SK-N-SH (cell line): ENCODE measurements at regions not wholly inside any gene's neighbourhood (a gene's known extent, or its start where the extent isn't known, plus 50 kb on each side); places are given as distances from the start of the nearest gene placed in this dataset.

ENCODE experiments used
- CTCF ChIP-seq: fragments of 200-600 bp; sonication (generic); IDR thresholded peaks from 2 replicates; pipeline ENCODE4 v1.6.1; 2017; ENCODE audit warnings: antibody characterized with exemption, mild to moderate bottlenecking, moderate library complexity
- EP300 ChIP-seq, 2 experiments: IDR thresholded peaks; 2 replicates each; pipeline versions ENCODE4 v1.4.0 to v1.6.1; 2012; ENCODE audit warnings: borderline replicate concordance in 1 of 2, low read depth in 1 of 2, low read length in 1 of 2
- MEF2A ChIP-seq: IDR thresholded peaks from 2 replicates; pipeline ENCODE4 v1.4.0; 2012; ENCODE audit warnings: low read depth, borderline replicate concordance
- SMC3 ChIP-seq: IDR thresholded peaks from 2 replicates; pipeline ENCODE4 v1.6.1; 2012; ENCODE audit warnings: low read depth, low read length, improper control_type of control experiment
- YY1 ChIP-seq: IDR thresholded peaks from 2 replicates; pipeline ENCODE4 v1.4.0; 2012; ENCODE audit warnings: low read depth, mild to moderate bottlenecking

GRCh38 chr3:59135096-59135495 is 85.3 kb upstream of the CFAP20DC start:
- TF ChIP-seq CTCF (no peak), MEF2A (no peak), EP300 (IDR thresholded peaks at IDR 0.05; ENCODE audit: borderline replicate concordance in 1 of 2, low read depth in 1 of 2, low read length in 1 of 2) (no peak), SMC3 (no peak), YY1 (no peak)
